ENCODE measurements at regions not wholly inside any gene's neighbourhood (a gene's known extent, or its start where the extent isn't known, plus 50 kb on each side); places are given as distances from the start of the nearest gene placed in this dataset.
"Not testable (repeated sequence)": the region's sequence is repeated elsewhere in the genome, so short reads cannot be mapped to it uniquely, and the experiment has no call there.

DNA sequence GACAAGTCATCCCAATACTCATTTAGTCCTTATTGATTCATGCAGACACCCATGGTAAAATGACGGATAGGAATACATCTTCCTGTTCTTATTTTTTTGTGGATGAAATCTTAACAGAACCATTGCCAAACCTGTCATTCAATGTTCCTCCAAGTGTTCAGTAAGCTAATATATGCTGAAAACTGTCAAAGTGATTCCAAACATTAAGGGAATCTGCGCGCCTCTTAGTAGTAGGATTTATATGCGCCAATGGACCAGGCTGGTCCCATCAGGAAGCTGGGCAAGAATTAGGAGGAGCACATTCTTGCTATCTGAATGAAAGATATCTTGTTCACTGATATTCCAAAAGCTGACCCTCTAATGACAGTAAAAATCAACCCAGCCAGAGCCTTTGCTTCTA lies 168.9 kb upstream of the STMND1 start:
- Mint-ChIP-seq H3K4me3 (no peak overlapping the region), H3K9me3 (peaks cover 2% of the 10 kb centered on the region), H3K27me3 (ENCODE audit: low read depth) (peaks cover 36% of the 10 kb centered on the region), H3K4me1 (ENCODE audit: low read depth) (no peaks in the 10 kb centered on the region), H3K36me3 (ENCODE audit: low read depth) (no peaks in the 10 kb centered on the region), H3K27ac (no peak overlapping the region)
- DNase-seq, result no peak
- CTCF ChIA-PET, result interaction anchor here (0.5 to 0.8 kb wide), 2 partner anchors 9 to 523 kb away, joined by 3 read pairs; no protein-coding TSS in a partner anchor
- intact Hi-C loops (cut with micrococcal nuclease), result no loop called here

DNA sequence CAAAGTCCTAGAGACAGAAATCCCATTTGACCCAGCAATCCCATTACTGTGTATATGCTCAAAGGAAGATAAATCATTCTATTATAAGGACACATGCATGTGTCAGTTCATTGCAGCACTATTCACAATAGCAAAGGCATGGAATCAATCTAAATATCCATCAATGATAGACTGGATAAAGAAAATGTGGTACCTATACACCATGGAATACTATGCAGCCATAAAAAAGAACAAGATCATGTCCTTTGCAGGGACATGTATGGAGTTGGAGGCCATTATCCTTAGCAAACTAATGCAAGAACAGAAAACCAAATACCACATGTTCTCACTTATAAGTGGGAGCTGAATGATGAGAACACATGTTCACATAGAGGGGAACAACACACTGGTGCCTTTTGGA lies 169.8 kb upstream of the ATXN1 start:
- peaks cover 29% of the 10 kb centered on the region for H3K27me3 Mint-ChIP-seq (ENCODE audit: low read depth)
- H3K36me3 Mint-ChIP-seq (ENCODE audit: low read depth); CTCF ChIA-PET; H3K4me3 Mint-ChIP-seq; H3K9me3 Mint-ChIP-seq; H3K27ac Mint-ChIP-seq; H3K4me1 Mint-ChIP-seq (ENCODE audit: low read depth); intact Hi-C loops (cut with micrococcal nuclease); DNase-seq: not testable (repeated sequence)

DNA sequence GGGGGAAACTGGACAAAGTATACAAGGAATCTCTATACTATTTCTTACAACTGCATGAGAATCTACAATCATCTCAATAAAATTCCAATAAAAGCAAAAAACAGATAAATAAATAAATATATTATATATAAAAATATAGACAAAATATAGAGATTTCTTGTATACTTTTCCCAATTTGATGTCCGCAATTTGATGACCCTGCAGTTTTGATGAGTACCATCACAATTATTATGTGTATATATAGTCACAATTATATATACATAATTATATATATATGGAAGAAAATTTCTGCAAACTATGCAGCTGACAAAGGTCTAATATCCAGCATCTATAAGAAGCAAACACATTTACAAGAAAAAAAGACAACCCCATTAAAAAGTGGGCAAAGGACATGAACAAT lies 169.2 kb upstream of the ATXN1 start:
- H3K27ac Mint-ChIP-seq, result no peak overlapping the region
- no peaks in the 10 kb centered on the region for H3K36me3 Mint-ChIP-seq (ENCODE audit: low read depth)
- DNase-seq, result no peak
- H3K4me3 Mint-ChIP-seq, result no peak overlapping the region
- peaks cover 2% of the 10 kb centered on the region for H3K9me3 Mint-ChIP-seq
- CTCF ChIA-PET, result interaction anchor here (0.7 kb wide), 1 partner anchor 925 kb away, joined by 4 read pairs; no protein-coding TSS in a partner anchor
- H3K27me3 Mint-ChIP-seq (ENCODE audit: low read depth), result peaks cover 25% of the 10 kb centered on the region
- no peaks in the 10 kb centered on the region for H3K4me1 Mint-ChIP-seq (ENCODE audit: low read depth)
- intact Hi-C loops (cut with micrococcal nuclease), result no loop called here

DNA sequence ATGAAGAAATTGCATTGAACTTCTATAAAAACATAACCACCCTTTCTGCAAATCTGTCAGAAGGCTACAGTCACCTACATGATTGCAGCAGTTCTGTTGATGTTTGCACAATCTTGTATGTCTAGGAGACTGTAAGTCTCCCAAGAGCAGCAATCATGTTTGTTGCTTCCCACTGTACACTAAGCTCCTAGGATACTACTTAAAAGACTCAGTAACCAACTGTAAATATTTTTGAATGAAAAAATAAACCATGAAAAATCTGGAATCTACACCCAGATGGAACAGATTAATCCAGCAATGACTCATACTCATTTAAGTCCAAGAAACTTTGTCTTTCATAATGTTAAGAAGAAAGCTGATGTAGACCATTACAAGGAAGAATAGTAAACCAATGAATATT lies 168.5 kb upstream of the ATXN1 start:
- intact Hi-C loops (cut with micrococcal nuclease), result no loop called here
- DNase-seq, result no peak
- Mint-ChIP-seq H3K4me3 (no peak overlapping the region), H3K27me3 (ENCODE audit: low read depth) (peaks cover 20% of the 10 kb centered on the region), H3K27ac (no peak overlapping the region), H3K36me3 (ENCODE audit: low read depth) (no peaks in the 10 kb centered on the region), H3K4me1 (ENCODE audit: low read depth) (no peaks in the 10 kb centered on the region), H3K9me3 (peaks cover 2% of the 10 kb centered on the region)
- CTCF ChIA-PET, result no interaction called here

DNA sequence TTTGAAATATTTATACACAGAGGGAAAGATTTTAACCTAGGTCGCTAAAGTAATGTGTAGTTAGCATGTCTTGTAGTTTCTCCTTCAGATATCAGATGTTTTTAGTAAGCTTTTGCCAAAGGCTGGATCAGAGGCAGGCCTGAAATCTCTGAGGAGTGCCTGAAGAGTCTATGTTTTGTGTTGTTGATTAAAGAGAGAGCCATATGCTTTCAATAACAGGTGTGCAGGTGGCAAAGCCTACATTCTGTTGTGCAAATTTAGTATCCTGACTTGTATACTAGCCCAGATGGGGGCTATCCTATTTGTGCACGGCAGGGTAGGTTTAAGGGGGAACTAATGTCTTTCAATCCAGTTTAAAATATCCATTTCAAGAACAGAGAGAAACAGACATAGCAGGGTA lies 167.1 kb upstream of the ATXN1 start:
- CTCF ChIA-PET, result no interaction called here
- Mint-ChIP-seq H3K36me3 (ENCODE audit: low read depth) (no peaks in the 10 kb centered on the region), H3K4me3 (no peak overlapping the region), H3K9me3 (peaks cover 2% of the 10 kb centered on the region), H3K4me1 (ENCODE audit: low read depth) (no peaks in the 10 kb centered on the region), H3K27ac (no peak overlapping the region), H3K27me3 (ENCODE audit: low read depth) (peaks cover 15% of the 10 kb centered on the region)
- no peak for DNase-seq
- intact Hi-C loops (cut with micrococcal nuclease), result no loop called here

DNA sequence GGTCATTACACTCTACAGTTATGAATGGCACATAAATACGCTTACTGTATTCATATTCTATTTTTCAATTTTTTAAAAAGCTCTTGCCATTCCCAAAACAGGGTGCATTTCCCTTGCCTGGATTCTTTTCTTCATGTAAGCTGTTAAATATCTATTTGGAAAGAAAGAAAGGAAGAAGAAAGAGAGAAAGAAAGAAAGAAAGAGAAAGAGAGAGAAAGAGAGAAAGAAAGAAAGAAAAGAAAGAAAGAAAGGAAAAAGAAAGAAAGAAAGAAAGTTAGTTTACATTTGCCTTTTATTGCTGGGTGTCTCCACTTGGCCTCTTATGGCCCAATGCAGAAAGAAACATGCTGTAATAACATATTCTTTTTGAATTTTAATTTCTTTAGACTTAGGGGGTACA lies 165.9 kb upstream of the ATXN1 start:
- DNase-seq, result no peak
- H3K4me3 Mint-ChIP-seq, result no peak overlapping the region
- no peaks in the 10 kb centered on the region for H3K4me1 Mint-ChIP-seq (ENCODE audit: low read depth)
- CTCF ChIA-PET, result no interaction called here
- intact Hi-C loops (cut with micrococcal nuclease), result no loop called here
- H3K9me3 Mint-ChIP-seq, result peaks cover 2% of the 10 kb centered on the region
- no peaks in the 10 kb centered on the region for H3K36me3 Mint-ChIP-seq (ENCODE audit: low read depth)
- H3K27me3 Mint-ChIP-seq (ENCODE audit: low read depth), result peaks cover 8% of the 10 kb centered on the region
- H3K27ac Mint-ChIP-seq, result no peak overlapping the region

DNA sequence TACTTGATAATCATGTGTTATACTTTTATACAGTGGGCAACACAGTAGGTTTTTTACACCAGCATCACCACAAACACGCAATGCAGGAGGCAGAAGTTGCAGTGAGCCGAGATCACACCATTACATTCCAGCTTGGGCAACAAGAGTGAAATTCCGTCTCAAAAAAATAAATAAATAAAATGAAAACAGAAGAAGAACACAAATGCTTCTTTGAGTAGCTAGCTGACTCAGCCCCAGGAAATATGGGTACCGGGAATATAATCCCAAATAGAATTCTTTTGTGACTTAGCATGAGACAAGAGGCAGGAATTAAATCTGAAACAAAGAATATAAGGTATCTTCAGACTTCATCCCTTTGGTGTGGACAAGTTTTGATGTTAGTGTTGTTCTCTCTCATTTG lies 164.2 kb upstream of the ATXN1 start:
- Mint-ChIP-seq H3K9me3 (no peaks in the 10 kb centered on the region), H3K27ac (no peak overlapping the region), H3K4me3 (no peak overlapping the region), H3K36me3 (ENCODE audit: low read depth) (no peaks in the 10 kb centered on the region), H3K27me3 (ENCODE audit: low read depth) (peaks cover 8% of the 10 kb centered on the region), H3K4me1 (ENCODE audit: low read depth) (no peaks in the 10 kb centered on the region)
- no peak for DNase-seq
- intact Hi-C loops (cut with micrococcal nuclease), result no loop called here
- CTCF ChIA-PET, result interaction anchor here (0.6 kb wide), 1 partner anchor 860 kb away, joined by 5 read pairs; no protein-coding TSS in a partner anchor

DNA sequence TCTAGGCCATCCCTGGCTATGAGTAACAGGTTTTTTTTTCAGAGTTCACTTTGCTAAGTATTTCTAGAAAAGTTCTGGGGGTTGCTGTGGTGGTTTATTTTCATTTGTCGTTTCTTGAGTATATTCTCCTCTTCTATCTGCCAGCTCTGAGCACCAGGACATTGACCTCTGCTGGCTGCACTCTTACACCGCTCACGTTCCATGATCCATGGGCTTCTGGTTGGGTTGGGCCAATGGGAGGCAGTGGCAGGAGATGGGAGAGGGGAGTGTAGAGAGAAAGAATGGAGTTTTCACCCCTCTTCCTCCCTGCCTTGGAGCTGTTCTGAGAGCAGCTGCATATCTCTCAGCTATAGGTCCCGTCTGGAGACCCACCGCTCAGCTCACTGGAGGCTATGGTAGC lies 161.0 kb upstream of the ATXN1 start:
- CTCF ChIA-PET, result interaction anchor here (1.3 kb wide), 1 partner anchor 9 kb away, joined by 3 read pairs; no protein-coding TSS in a partner anchor
- no peaks in the 10 kb centered on the region for H3K4me1 Mint-ChIP-seq (ENCODE audit: low read depth)
- H3K36me3 Mint-ChIP-seq (ENCODE audit: low read depth), result no peaks in the 10 kb centered on the region
- no peaks in the 10 kb centered on the region for H3K9me3 Mint-ChIP-seq
- intact Hi-C loops (cut with micrococcal nuclease), result no loop called here
- peaks cover 7% of the 10 kb centered on the region for H3K27me3 Mint-ChIP-seq (ENCODE audit: low read depth)
- H3K27ac Mint-ChIP-seq, result no peak overlapping the region
- H3K4me3 Mint-ChIP-seq, result no peak overlapping the region
- DNase-seq, result no peak

DNA sequence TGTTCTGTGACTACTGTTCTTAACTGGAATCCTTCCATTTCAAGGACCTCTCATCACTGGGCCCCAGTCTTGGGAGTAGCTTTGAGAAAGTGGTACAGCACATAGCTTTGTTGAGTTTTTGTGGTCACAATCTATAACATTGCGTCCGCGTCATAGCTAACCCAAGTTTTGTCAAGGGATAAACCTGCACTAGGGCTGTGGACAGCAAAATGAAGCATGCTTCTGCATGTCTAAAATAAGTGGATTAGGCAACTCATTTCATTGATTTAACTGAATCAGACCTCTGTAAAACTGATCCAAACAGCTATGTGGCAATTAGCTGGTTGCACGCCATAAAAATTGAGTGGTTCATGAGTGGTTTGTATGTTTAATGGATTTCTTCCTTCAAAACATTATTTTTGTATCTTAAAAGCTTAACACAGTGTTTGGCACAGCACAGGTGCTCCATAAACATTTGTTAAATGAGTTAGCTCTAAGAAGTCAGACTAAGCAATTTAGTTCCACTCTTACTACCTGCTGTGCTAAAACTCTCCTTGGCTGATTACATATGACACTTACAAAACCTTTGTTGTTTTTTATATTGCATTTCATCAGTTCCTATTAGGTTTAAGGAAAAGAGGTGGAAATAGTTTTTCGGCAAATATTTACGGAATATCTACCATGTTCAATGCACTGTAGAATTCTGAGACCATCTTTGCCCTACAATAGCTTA lies 160.3 kb upstream of the ATXN1 start:
- H3K27me3 Mint-ChIP-seq (ENCODE audit: low read depth), result peaks cover 7% of the 10 kb centered on the region
- H3K9me3 Mint-ChIP-seq, result no peaks in the 10 kb centered on the region
- H3K4me1 Mint-ChIP-seq (ENCODE audit: low read depth), result no peaks in the 10 kb centered on the region
- no peak overlapping the region for H3K4me3 Mint-ChIP-seq
- CTCF ChIA-PET, result interaction anchor here (0.6 to 1.3 kb wide), 3 partner anchors 8 to 158 kb away, joined by 3 to 4 read pairs (median 3); no protein-coding TSS in a partner anchor
- H3K36me3 Mint-ChIP-seq (ENCODE audit: low read depth), result no peaks in the 10 kb centered on the region
- no peak overlapping the region for H3K27ac Mint-ChIP-seq
- no peak for DNase-seq
- intact Hi-C loops (cut with micrococcal nuclease), result no loop called here

DNA sequence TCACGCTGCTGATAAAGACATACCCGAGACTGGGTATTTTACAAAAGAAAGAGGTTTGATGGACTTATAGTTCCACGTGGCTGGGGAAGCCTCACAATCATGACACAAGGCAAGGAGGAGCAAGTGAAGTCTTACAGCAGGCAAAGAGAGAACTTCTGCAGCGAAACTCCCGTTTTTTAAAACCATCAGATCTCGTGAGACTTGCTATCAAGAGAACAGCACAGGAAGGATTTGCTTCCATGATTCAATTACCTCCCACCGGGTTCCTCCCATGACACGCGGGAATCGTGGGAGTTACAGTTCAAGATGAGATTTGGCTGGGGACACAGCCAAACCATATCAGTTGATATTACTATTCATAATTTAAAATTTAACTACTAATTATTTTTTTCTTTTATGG lies 157.3 kb upstream of the ATXN1 start:
- CTCF ChIA-PET, result no interaction called here
- H3K27me3 Mint-ChIP-seq (ENCODE audit: low read depth), result peaks cover 5% of the 10 kb centered on the region
- H3K27ac Mint-ChIP-seq, result no peak overlapping the region
- no peak for DNase-seq
- H3K4me1 Mint-ChIP-seq (ENCODE audit: low read depth), result no peaks in the 10 kb centered on the region
- no peak overlapping the region for H3K4me3 Mint-ChIP-seq
- peaks cover 7% of the 10 kb centered on the region for H3K9me3 Mint-ChIP-seq
- H3K36me3 Mint-ChIP-seq (ENCODE audit: low read depth), result no peaks in the 10 kb centered on the region
- intact Hi-C loops (cut with micrococcal nuclease), result no loop called here

DNA sequence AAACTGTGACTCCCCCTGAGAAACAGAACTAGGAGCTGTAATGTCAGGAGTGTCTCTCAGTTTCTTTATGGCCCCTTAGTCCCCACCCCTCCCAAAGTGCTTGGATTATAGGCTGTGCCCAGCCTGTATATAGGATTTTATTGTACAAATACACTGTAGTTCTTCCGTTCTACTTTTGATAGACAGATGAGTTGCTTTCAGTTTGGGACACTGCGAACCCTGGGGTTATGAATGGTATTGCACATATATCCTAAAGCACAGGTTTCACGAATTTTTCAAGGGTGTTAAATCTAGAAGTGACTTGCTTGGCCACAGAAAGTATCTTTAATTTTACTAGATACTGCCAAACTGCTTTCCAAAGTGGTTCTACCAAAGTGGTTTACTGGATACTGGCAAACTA lies 152.9 kb upstream of the ATXN1 start:
- Mint-ChIP-seq H3K4me1 (ENCODE audit: low read depth) (no peaks in the 10 kb centered on the region), H3K9me3 (peaks cover 19% of the 10 kb centered on the region)
- intact Hi-C loops (cut with micrococcal nuclease), result no loop called here

DNA sequence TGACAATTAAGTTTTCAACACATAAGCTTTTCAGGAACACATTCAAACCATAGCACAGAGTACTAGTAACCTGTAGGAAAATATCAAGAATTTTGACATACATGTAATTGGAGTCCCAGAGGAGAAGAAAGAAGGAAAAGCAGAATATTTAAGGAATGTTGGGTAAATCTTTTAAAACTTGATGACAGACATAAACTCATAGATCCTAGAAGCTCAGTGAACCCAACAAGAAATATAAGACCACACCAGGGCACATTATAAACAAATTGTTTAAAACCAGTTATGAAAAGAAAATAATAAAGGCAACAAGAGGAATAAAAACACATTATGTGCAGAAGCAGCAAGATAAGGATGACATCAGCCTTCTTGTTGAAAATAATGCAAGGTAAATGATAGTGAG lies 151.5 kb upstream of the ATXN1 start:
- CTCF ChIA-PET, result interaction anchor here (1.0 kb wide), 1 partner anchor 9 kb away, joined by 3 read pairs; no protein-coding TSS in a partner anchor
- Mint-ChIP-seq H3K4me3 (no peak overlapping the region), H3K27ac (no peak overlapping the region), H3K4me1 (ENCODE audit: low read depth) (no peaks in the 10 kb centered on the region), H3K27me3 (ENCODE audit: low read depth) (peaks cover 3% of the 10 kb centered on the region), H3K36me3 (ENCODE audit: low read depth) (no peaks in the 10 kb centered on the region), H3K9me3 (peaks cover 19% of the 10 kb centered on the region)
- no peak for DNase-seq
- intact Hi-C loops (cut with micrococcal nuclease), result no loop called here

More for the DNA sequence above, 152.9 kb upstream of the ATXN1 start:
- Mint-ChIP-seq H3K27me3 (ENCODE audit: low read depth) (peaks cover 2% of the 10 kb centered on the region), H3K4me3 (no peak overlapping the region), H3K27ac (no peak overlapping the region), H3K36me3 (ENCODE audit: low read depth) (no peaks in the 10 kb centered on the region)
- CTCF ChIA-PET, result interaction anchor here (0.6 kb wide), 1 partner anchor 33 kb away, joined by 3 read pairs; no protein-coding TSS in a partner anchor
- no peak for DNase-seq

DNA sequence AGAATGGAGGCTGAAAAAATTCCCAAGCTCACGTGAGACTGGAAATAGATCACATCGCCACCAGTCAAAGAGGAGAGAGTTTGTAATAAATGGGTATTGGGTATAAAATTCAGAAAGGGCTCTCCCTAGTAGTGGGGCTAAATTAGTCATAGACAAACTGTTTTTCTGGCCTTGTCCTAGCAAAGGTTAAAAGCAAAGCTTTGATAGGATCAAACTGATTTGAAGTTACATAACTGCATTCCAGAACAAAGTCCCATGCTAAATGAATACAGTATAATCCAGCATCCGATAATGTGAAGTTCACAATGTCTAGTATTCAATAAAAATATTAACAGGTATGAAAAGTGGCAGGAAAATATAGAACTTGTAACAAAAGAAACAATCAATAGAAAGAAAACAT lies 149.8 kb upstream of the ATXN1 start:
- intact Hi-C loops (cut with micrococcal nuclease), result no loop called here
- Mint-ChIP-seq H3K9me3 (peaks cover 19% of the 10 kb centered on the region), H3K4me1 (ENCODE audit: low read depth) (no peaks in the 10 kb centered on the region), H3K27me3 (ENCODE audit: low read depth) (peaks cover 9% of the 10 kb centered on the region), H3K36me3 (ENCODE audit: low read depth) (no peaks in the 10 kb centered on the region), H3K27ac (no peak overlapping the region), H3K4me3 (no peak overlapping the region)
- CTCF ChIA-PET, result no interaction called here
- no peak for DNase-seq

All from activated naive CD4-positive, alpha-beta T cell treated with anti-CD3 and anti-CD28 coated beads for 36 hours (primary cell).